Lung (tissue), 11 donors: ENCODE measurements at regions not wholly inside any gene's neighbourhood (a gene's known extent, or its start where the extent isn't known, plus 50 kb on each side); places are given as distances from the start of the nearest gene placed in this dataset.

Experiments
- ATAC-seq: fragments of 200-7000 bp; cut with Tn5 transposase; one replicate; pipeline ENCODE4 v1.9.1; 2020; ENCODE audit warnings: moderate number of reproducible peaks; ENCODE audit not compliant: insufficient read depth, low FRiP score
- DNase-seq, 3 donors: peaks; one replicate each; pipeline ENCODE4 v3.0.0-alpha.2; 2013 to 2017
- H3K27ac ChIP-seq, 2 donors: one replicate each; pipeline ENCODE4 v1.5.1; 2013; ENCODE audit warnings: mild to moderate bottlenecking in 2 of 2, moderate library complexity in 2 of 2, control low read depth in 1 of 2, inconsistent platforms in 1 of 2, low read depth in 1 of 2, low read length in 1 of 2
- H3K27me3 ChIP-seq, 3 donors: one replicate each; pipeline ENCODE4 v1.5.1; 2013; ENCODE audit warnings: low read length in 2 of 3; ENCODE audit not compliant: control insufficient read depth in 3 of 3, insufficient read depth in 3 of 3
- H3K36me3 ChIP-seq, 4 donors: one replicate each; pipeline ENCODE4 v1.5.1; 2013; ENCODE audit warnings: low read length in 4 of 4, mild to moderate bottlenecking in 1 of 4, moderate library complexity in 1 of 4; ENCODE audit not compliant: control insufficient read depth in 4 of 4, insufficient read depth in 4 of 4
- H3K4me1 ChIP-seq, 5 donors: one replicate each; pipeline ENCODE4 v1.5.1; 2013; ENCODE audit warnings: low read length in 5 of 5, mild to moderate bottlenecking in 2 of 5, moderate library complexity in 1 of 5; ENCODE audit not compliant: control insufficient read depth in 5 of 5, insufficient read depth in 5 of 5
- H3K4me3 ChIP-seq: one replicate; pipeline ENCODE4 v1.5.1; 2013; ENCODE audit warnings: mild to moderate bottlenecking, control low read depth, moderate library complexity
- H3K9ac ChIP-seq, 2 donors: one replicate each; pipeline ENCODE4 v1.5.1; 2013; ENCODE audit warnings: low read length in 2 of 2, control low read depth in 1 of 2; ENCODE audit not compliant: insufficient read depth in 1 of 2
- H3K9me3 ChIP-seq, 4 donors: one replicate each; pipeline ENCODE4 v1.5.1; 2013; ENCODE audit warnings: low read length in 3 of 4, mild to moderate bottlenecking in 1 of 4, moderate library complexity in 1 of 4; ENCODE audit not compliant: control insufficient read depth in 4 of 4, insufficient read depth in 3 of 4
- CTCF ChIP-seq: IDR thresholded peaks from 2 replicates; pipeline ENCODE4 v1.5.1; 2012; ENCODE audit warnings: mild to moderate bottlenecking; ENCODE audit errors: control extremely low read depth, extremely low read depth
- WGBS, 2 donors: extraction: QIAGEN DNeasy Blood & Tissue Kit; methylation state at CpG; one replicate each; pipeline ENCODE4 v1.1.7; 2013; 5-methylcytosine and 5-hydroxymethylcytosine counted together
- donor health status: control.
- donor health status: control.
- donor health status: Bipolar disorder and iron deficiency.
- donor health status: healthy.
- donor health status: DM: yes; HTN: yes; CAD: no.

- no peak overlapping the region for H3K27ac ChIP-seq
- peaks cover 0 to 20% (median 0%) of the 10 kb centered on the region in 5 donors for H3K4me1 ChIP-seq
- H3K9me3 ChIP-seq: peaks cover 0 to 4% (median 2%) of the 10 kb centered on the region in 4 donors
- ATAC-seq (no peak), DNase-seq (no peak)
- H3K4me3 ChIP-seq: no peak overlapping the region
- no peaks in the 10 kb centered on the region for H3K27me3 ChIP-seq
- H3K36me3 ChIP-seq: no peaks in the 10 kb centered on the region
- no peak for TF ChIP-seq CTCF
- WGBS, 2 donors: 59 to 69% methylated on average over 5 of the region's 5 CpGs
- no peak overlapping the region for H3K9ac ChIP-seq
Observed at GRCh38 chr18:76233876-76234675, 261.0 kb downstream of the ZNF516 start.

GRCh38 chr18:76233406-76233805 lies 261.6 kb downstream of the ZNF516 start:
- no peaks in the 10 kb centered on the region for H3K27me3 ChIP-seq
- no peak overlapping the region for H3K27ac ChIP-seq
- H3K4me3 ChIP-seq: no peak overlapping the region
- WGBS, 2 donors: 73 to 79% methylated on average over 1 of the region's 1 CpG
- ATAC-seq (no peak), DNase-seq (no peak)
- H3K9me3 ChIP-seq: peaks cover 0 to 4% (median 2%) of the 10 kb centered on the region in 4 donors
- no peaks in the 10 kb centered on the region for H3K36me3 ChIP-seq
- TF ChIP-seq CTCF: no peak
- peaks cover 0 to 20% (median 0%) of the 10 kb centered on the region in 5 donors for H3K4me1 ChIP-seq
- H3K9ac ChIP-seq: no peak overlapping the region

- Histone ChIP-seq H3K9me3 (peaks cover 0 to 4% (median 2%) of the 10 kb centered on the region in 4 donors), H3K4me3 (no peak overlapping the region), H3K27me3 (no peaks in the 10 kb centered on the region), H3K9ac (no peak overlapping the region), H3K36me3 (no peaks in the 10 kb centered on the region), H3K27ac (no peak overlapping the region), H3K4me1 (peaks cover 0 to 20% (median 0%) of the 10 kb centered on the region in 5 donors)
- DNase-seq: no peak
- WGBS, 2 donors: 72 to 79% methylated on average over 3 of the region's 3 CpGs
- no peak for TF ChIP-seq CTCF
- no peak for ATAC-seq
Observed at GRCh38 chr18:76232779-76233178, 262.3 kb downstream of the ZNF516 start.

- no peaks in the 10 kb centered on the region for H3K36me3 ChIP-seq
- ATAC-seq (no peak), DNase-seq (no peak)
- WGBS, 2 donors: 95 to 100% methylated on average over 1 of the region's 1 CpG
- TF ChIP-seq CTCF: no peak
- no peaks in the 10 kb centered on the region for H3K27me3 ChIP-seq
- peaks cover 0 to 20% (median 0%) of the 10 kb centered on the region in 5 donors for H3K4me1 ChIP-seq
- peaks cover 0 to 4% (median under 1%) of the 10 kb centered on the region in 4 donors for H3K9me3 ChIP-seq
- no peak overlapping the region for H3K27ac ChIP-seq
- H3K4me3 ChIP-seq: no peak overlapping the region
- H3K9ac ChIP-seq: no peak overlapping the region
Observed at GRCh38 chr18:76232010-76232409, 263.0 kb downstream of the ZNF516 start.
